ENCODE measurements at regions not wholly inside any gene's neighbourhood (a gene's known extent, or its start where the extent isn't known, plus 50 kb on each side); places are given as distances from the start of the nearest gene placed in this dataset.
"Not testable (repeated sequence)": the region's sequence is repeated elsewhere in the genome, so short reads cannot be mapped to it uniquely, and the experiment has no call there.

DNA sequence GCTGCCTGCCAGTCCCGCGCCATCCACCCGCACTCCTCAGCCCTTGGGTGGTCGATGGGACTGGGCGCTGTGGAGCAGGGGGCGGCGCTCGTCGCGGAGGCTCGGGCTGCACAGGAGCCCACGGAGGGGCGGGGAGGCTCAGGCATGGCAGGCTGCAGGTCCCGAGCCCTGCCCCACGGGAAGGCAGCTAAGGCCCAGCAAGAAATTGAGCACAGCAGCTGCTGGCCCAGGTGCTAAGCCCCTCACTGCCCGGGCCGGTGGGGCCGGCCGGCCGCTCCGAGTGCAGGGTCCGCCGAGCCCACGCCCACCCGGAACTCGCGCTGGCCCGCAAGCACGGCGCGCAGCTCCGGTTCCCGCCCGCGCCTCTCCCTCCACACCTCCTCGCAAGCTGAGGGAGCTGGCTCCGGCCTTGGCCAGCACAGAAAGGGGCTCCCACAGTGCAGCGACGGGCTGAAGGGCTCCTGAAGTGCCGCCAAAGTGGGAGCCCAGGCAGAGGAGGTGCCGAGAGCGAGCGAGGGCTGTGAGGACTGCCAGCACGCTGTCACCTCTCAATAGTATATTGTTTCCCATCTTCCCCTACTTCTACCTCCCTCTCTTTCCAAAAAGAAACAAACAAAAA lies 219.6 kb downstream of the BAMBI start:
- DNase-seq (ENCODE audit: low read depth): not testable (repeated sequence)

DNA sequence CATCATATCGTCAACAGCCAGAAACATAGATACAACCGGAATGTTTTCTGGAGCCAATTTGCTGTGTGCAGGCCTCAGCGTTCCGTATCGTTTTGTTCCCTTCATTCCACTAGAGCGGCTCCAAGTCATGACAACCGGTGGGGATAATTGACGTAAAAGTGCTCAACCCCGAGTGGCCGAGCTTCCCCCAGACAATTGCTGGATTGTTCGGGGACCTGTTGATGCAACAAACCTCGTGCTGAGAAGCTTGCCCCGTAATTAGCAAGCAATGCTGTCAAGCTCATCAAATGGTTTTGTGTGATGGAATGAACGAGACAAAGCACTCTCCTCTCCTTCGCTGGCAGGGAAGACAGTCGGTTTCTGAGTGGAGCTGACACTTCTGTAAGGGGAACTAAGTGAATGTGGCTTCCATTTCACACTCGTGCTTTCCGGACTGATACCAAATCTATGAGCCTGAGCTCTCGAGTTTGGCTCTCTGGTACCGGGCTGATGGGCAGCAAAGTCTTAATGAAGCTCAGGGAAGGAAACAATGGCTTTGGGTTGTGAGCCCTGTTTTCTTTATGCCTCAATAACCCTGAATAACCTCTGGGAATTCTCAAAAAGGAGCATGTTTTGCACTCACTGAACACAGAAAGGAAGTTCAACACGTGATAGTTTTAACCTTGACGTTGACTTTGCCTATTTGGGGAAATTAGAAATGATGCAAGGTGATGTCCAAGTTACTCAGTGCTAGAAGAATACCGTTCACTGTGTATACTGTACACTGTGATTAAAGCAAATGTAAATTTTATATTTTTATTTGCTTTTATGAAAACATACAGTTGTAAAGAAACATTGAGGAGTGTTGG lies 220.5 kb downstream of the BAMBI start:
- no peak for DNase-seq (ENCODE audit: low read depth)

DNA sequence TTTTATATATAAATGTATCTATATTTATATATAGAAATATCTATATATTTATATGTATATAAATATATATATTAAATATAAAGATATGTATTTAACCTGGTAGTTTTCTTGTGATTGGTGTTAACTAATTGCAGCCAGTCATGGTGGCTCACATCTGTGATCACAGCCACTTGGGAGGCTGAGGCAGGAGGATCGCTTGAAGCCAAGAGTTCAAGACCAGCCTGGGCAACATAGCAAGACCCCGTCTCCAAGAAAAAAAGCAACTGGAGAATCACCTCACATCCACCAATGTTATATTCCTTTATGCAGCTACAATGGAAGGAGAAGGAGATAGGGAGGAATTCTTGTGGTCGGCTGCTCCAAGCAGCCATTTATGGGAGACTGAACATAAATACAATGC lies 224.9 kb downstream of the BAMBI start:
- DNase-seq (ENCODE audit: low read depth): no peak

DNA sequence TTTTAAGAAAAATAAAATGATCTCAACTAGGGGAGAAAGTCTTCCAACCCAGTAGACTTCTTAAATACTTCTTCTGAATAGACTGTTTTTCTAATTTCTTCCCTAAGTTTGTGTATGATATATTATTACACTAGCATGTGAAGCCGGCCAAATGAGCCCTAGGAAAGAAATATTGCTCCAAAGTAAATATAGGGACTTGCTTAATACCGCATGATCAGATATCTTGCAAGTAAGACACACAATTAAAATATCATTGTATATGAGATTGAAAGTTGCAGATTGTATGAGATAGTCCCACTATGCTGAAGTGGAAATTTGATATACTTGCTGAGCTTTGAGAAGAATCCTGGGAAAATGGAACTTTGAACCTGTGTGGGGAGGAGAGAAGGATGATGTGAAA lies 225.7 kb downstream of the BAMBI start:
- no peak for DNase-seq (ENCODE audit: low read depth)

DNA sequence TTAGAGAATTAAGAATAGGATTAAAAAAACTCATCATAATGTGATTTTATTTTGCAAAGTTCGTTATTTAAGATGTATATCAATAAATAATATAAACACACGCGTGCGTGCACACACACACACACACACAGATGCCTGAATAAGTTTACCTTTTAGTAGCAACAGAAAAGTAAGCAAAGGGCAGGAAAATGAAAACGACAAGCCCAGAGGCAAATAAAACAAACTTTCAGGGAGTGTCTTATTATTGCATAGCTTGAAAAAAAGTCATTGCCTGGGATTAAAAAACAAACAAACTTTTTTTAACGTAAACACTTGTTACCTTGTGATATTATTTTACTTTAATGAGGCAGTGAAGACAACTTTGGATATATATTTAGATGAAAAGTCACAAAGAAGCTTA lies 226.4 kb downstream of the BAMBI start:
- no peak for DNase-seq (ENCODE audit: low read depth)

DNA sequence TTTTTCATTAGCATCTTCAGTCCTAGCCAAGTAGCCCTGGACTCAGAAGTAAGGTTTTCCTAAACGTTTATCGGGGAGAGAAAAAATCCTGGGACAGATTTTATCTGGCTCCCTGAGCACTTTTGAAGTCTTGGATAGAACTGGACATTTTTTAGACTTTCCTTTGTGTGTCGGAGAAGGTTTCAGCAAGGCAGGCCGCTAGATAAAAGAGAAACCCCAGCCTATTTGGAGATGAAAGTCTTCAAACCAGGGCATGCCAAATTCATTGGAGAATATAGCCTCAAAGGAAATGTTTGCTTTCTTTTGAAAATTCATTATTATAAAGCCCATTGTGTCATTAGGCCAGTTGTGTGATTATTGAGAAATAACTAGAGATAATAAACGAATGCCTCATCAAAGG lies 228.1 kb downstream of the BAMBI start:
- no peak for DNase-seq (ENCODE audit: low read depth)

DNA sequence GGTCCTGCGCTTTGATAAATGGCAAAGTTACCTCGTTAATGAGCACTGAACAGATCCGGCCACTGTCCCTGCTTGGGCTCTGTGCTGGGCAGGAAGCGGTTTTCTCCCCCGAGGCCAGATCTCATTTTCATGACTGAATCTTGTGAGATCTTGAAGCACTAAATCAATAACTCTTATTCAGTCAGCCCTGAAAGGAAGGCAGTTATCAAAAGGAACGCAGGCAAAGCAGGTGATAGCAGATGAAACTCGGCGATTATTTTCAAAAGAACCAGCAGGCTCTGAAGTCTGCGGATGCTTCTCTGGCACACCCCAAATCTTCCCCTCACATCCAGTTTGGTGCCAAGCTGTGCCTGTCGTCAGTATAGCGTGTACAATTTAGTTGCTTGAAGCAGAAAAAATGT lies 228.7 kb downstream of the BAMBI start:
- DNase-seq (ENCODE audit: low read depth): no peak

DNA sequence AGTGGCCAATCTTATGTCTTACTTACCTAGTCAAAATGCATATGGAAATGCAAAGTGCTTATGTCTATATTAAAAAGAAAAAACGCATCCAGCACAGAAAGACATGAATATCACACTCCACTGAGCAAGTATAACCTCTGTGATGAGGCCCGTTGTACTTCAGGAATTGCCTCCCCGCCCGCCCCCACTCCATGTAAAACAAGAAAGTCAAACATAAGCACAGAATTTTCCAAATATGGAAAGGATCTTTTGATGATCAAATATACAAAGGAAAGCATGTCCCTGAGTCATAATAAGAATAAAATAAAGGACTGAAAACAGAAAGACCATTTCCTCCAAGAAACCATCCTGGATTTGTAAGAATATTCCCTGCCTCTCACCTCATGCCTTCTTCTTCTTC lies 229.1 kb downstream of the BAMBI start:
- DNase-seq (ENCODE audit: low read depth): no peak

DNA sequence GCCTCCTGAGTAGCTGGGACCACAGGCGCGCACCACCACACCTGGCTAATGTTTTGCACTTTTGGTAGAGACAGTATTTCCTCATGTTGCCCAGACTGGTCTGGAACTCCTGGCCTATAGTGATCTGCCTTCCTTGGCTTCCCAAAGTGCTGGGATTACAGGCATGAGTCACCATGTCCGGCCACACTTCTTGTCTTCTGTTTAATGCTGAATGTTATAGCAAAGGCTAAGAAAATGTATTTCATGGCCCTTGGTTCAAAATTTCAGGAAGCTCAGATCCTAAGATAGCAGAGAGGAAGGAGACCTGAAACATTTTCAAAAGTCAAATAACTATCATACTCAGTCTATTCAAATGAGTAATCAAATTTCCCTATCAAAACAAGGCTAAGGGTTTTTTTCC lies 229.6 kb downstream of the BAMBI start:
- DNase-seq (ENCODE audit: low read depth): no peak

DNA sequence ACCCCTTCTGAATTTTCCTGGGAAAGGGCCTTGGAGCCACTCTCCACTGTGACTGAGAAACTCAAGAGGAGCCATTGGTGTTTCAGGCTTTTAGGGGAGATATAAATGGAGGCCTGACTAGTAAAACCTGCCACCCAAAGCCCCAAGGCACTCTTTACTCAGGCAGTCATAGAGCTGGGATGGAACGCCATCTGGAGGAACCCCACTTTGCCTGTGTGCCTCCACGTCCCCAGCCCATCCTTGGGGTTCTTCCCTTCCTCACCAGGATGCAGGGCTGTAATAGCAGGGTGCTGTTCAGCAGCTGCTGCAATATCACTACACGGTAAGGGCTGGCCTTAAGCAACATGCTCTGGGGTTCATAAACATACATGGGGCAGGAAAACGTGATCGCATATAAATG lies 232.6 kb downstream of the BAMBI start:
- no peak for DNase-seq (ENCODE audit: low read depth)

DNA sequence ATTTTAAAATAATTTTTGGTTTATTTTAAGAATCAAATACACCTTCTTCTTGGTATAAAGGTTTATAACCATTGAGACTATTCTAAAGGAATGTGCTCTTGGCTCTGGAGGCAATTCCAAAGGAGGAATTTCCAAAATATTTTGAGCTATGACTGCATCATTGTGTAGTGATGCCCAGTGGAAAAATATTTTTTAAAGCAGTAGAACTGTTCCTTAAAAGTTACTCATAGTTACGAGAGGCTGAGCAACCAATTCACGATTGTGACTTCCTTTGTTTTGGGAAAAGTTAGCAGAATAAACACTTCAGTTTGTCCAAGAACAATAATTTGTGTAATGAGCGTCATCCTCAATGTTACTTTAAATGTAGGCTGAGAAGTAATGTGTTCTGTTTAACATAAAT lies 233.6 kb downstream of the BAMBI start:
- DNase-seq (ENCODE audit: low read depth): no peak

DNA sequence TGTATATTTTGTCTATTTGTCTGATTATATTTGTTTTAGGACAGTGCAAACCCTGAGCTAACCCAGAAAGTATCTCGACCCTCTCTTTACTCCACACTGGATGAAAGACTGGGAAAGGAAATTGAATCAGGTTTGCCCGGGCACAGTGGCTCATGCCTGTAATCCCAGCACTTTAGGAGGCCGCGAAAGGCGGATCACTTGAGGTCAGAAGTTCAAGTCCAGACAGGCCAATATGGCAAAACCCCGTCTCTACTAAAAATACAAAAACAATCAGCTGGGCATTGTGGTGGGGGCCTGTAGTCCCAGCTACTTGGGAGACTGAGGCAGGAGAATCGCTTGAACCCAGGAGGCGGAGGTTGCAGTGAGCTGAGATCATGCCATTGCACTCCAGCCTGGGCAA lies 234.2 kb downstream of the BAMBI start:
- not testable (repeated sequence) for DNase-seq (ENCODE audit: low read depth)

DNA sequence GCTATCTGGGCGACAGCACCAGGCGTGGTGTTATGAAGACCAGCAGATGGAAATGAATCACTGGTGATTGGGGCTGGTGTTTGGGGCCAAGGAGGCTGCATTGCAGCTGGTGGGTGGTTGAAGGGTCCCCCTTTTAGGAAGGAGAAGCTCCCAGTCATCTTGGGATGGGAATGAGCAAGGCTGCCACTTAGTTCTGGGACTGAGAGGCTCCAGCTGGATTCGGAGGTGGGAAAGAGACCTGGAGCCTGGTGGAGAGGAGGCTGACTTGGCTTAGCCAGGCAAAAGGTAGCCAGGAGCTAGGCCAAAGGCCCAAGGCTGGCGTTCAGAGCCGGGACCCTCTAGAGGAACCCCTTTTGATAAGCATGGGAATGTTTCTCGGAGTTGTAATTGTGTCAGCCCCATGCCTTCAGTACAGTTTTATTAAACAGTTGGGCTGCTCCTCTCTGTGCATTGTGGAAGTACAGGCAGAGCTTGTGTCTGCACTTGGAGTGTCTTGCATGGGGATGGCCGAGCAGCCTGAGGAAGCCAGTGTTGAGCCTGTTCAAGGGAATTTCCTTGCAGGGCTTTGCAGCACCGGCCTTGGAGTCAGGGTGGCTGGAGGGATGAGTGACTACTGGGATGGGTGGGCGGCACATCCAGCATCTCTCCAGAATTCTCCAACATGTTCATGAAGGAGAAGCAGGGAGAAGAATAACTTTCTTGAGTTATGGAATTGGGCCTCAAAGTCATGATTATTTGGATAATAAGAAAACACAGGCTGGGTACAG lies 234.9 kb downstream of the BAMBI start:
- DNase-seq (ENCODE audit: low read depth): no peak

DNA sequence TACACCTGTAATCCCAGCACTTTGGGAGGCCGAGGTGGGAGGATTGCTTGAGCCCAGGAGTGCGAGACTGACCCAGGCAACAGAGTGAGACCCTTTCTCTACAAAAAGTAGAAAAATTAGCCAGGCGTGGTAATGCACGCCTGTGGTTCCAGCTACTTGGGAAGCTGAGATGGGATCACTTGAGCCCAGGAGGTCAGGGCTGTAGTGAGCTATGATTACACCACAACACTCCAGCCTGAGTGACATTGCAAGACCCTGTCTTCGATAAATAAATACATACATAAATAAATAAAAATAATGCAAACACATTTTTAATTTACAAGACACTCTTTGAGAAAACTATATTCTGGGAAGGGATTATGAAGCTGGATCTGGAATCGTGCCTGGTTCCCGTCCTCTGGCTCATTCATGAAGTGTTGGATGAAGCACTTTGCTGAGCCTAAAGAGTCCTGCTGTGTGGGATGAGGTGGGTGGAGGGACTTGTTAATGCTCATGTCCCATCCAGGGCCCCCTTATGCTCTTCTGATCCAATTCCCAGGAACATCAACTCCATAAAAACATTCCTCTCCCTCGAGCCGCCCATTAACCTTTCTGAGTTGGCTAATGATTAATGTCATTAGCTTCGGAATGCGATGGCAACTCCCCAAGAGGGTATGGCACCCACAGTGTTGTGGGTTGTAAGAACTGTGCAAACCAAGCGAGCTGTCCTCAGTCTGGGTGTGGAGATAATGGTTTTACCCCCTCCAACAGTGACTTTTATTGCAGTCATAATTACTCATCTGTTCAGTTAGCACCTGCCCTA lies 236.3 kb downstream of the BAMBI start:
- no peak for DNase-seq (ENCODE audit: low read depth)

DNA sequence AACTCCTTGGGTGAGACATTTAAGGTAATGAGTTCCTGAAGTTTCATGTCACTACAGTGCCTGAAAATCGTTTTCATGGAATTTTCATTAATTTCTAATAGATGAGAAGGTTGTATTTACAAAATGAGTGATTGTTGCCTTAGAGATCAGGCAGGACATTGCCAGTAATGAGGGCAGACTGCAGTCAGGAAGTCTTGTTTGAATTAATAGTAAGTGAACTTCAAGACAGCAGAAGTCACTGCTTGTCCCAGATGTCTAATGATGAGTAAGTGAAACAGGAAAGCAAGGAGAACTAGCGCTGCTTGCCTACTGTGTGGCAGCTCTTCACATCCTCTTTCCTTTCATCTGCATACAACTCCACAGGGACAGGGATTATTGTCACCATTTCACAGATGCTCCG lies 237.4 kb downstream of the BAMBI start:
- DNase-seq (ENCODE audit: low read depth): no peak

DNA sequence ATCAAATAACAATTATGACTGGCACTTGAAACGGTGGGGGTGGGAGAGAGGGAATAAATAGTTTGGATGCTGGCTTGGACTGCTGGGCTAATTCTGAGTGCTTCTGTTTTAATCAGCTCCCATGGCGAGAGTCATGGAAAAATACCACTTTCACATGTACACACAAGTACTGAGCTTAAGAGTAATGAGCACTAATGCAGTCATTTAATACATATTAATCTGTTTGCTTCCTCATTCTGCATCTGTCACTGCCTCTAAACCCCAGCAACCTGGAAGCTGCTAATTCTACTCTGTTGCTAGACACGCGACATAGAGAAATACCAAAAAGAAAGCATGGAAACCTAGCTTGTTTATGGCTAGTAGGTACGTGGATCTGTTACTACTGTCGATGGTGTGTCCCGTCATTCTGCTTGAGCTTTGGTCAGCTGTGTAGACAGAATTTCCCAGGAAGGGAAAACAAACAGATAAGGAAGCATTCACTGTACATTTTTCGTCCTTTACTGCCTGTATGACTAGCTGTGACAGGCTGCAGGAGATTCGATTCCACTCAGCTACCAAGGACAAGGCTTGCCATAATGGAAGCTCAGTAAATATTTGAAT lies 238.8 kb downstream of the BAMBI start:
- DNase-seq (ENCODE audit: low read depth): no peak

DNA sequence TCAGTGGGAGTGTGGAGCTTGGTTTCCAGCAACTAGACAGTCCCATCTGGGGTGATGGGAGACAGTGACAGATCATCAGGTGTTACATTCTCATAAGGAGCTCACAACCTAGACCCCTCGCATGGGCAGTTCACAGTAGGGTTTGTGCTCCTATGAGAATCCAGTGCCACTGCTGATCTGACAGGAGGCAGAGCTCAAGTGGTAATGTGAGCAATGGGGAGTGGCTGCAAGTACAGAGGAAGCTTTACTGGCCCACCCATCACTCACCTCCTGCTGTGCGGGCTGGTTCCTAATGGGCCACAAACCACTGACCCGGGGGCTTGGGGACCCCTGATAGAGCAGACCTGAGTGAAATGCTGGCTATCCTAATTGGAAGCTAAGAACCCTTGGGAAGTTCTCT lies 242.8 kb downstream of the BAMBI start:
- DNase-seq (ENCODE audit: low read depth): no peak

DNA sequence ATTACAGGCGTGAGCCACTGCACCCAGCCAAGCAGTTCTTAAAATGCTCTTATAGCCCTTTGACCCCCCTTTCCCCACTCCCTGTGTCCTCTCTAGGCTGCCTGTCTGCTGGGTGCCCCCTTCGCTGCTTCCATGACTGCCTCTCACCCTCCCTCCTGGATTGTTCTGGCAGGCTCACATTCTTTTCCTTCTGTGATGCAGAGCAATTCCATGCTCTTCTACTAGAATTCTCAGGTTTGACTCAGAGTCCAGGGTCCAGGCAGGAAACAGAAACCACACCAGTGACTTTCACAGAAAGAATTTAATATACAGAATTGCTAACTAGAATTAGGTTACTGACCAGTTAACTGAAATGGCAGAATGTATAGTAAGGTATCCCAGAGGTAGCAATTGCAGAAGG lies 244.8 kb downstream of the BAMBI start:
- no peak for DNase-seq (ENCODE audit: low read depth)

DNA sequence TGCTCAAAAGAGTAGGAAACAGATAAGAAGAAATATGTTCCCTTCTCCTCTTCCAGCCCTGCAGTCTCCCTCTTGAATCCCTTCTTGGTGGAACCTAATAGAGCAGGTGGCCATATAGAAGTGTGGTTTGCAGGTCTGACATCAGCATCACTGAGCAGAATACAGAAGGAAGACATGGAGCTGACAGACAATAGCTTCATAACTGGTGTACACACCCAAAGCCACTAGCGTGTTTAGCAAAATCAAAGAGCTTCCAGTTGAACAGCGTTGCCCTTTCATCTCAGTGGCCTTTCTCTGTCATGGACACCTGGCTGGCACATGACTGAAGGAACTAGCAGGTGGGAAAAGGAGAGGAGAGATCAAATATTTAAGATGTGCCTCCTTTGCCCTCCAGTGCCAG lies 245.5 kb downstream of the BAMBI start:
- DNase-seq (ENCODE audit: low read depth): no peak

DNA sequence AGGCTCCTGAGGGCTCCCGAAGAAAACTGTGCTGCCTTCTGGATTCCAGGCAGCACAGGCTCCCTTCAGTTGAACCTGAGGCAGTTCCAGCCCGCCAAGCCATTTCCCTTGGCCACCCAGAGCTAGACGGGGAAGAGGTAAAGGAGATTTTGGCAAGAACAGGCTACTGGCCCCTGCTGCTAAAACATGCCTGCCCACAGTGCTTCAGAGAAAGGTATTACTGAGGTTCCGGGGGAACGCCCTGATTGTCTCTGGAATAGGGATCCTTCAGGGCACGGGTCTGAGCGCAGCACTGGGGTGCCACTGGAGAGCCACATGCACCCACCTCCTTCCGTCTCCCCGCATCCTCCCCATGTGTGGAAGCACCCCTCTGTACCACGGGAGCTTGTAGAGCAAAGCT lies 247.4 kb downstream of the BAMBI start:
- no peak for DNase-seq (ENCODE audit: low read depth)

DNA sequence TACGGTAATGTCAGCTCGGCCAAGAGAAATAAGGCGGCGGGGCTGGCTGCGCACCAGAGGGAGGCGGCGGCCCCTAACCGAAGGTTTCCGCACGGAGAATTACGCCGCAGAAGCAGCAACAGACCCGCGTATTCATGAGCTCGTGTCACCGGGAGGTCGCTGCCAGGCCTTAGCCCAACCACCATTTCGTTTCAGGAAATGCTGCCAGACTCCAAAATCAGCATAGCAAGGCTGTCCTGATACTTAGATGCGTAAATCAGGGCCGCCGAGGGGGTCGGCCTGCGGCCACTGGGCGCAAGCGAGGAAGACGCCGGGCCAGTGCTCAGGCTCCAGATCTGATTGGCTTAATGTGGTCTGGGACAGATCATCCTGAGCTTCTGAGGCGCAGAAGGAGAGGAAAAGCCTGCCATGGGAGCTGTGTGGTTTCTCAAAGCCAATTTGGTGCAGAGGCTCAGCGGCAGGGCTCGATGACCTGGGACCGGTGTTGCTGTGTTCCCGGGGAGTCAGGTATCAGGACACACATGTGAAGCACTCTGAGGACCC lies 247.9 kb downstream of the BAMBI start:
- no peak for DNase-seq (ENCODE audit: low read depth)

DNA sequence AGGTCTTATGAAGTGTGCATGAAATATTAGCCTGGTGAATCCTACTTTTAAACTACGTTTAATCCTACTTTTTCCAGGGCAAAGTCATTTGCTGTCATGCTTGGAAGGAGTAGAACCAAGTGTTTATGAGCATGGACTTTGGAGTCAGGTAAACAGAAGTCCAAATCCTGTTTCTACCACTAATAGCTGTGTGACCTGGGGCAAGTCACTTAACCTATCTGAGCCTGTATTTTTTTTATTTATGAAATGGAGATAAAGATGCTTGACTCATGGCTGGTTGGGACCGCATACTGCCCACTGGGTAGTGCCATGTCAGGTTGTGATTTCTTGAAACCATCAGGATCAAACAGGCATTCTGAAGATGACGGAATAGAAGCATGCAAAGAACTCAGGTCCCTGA lies 249.6 kb downstream of the BAMBI start:
- no peak for DNase-seq (ENCODE audit: low read depth)

All from stimulated activated CD8-positive, alpha-beta memory T cell treated with anti-CD3 and anti-CD28 coated beads, Interleukin-4, amount 100 ng/mL, for 24 hours (primary cell).